Mesendoderm (in vitro differentiated cells): ENCODE measurements at regions not wholly inside any gene's neighbourhood (a gene's known extent, or its start where the extent isn't known, plus 50 kb on each side); places are given as distances from the start of the nearest gene placed in this dataset.
A peak's percentile ranks its signal among the peaks of the same experiment; 100 is the strongest.

ENCODE experiments used
- DNase-seq: peaks from one replicate; pipeline ENCODE4 v3.0.0; 2013
- H2AK5ac ChIP-seq: 2 replicates; pipeline ENCODE4 v1.6.1; 2013; ENCODE audit warnings: low read length, inconsistent platforms
- H2BK120ac ChIP-seq: 2 replicates; pipeline ENCODE4 v1.6.1; 2013; ENCODE audit warnings: low read depth, mild to moderate bottlenecking, low read length, moderate library complexity, mixed read lengths
- H2BK15ac ChIP-seq: replicated peaks from 2 replicates; pipeline ENCODE4 v1.6.1; 2013; ENCODE audit warnings: low read depth, mild to moderate bottlenecking, moderate library complexity
- H2BK5ac ChIP-seq: 2 replicates; pipeline ENCODE4 v1.6.1; 2013; ENCODE audit warnings: low read length, inconsistent platforms
- H3K18ac ChIP-seq: 2 replicates; pipeline ENCODE4 v1.6.1; 2013; ENCODE audit warnings: mild to moderate bottlenecking, low read length, mixed read lengths
- H3K23ac ChIP-seq: one replicate; pipeline ENCODE4 v1.6.1; 2013; ENCODE audit warnings: low read length
- H3K27ac ChIP-seq: 2 replicates; pipeline ENCODE4 v1.5.1; 2013; ENCODE audit warnings: low read depth, mild to moderate bottlenecking, inconsistent platforms, low read length, moderate library complexity
- H3K27me3 ChIP-seq: 2 replicates; pipeline ENCODE4 v1.6.1; 2013; ENCODE audit warnings: low read length, control low read depth, mild to moderate bottlenecking, inconsistent platforms; ENCODE audit not compliant: insufficient read depth, poor library complexity
- H3K36me3 ChIP-seq: 2 replicates; pipeline ENCODE4 v1.6.1; 2013; ENCODE audit warnings: low read length, inconsistent platforms; ENCODE audit not compliant: control insufficient read depth, insufficient read depth
- H3K4ac ChIP-seq: one replicate; pipeline ENCODE4 v1.6.1; 2013; ENCODE audit warnings: low read depth, mild to moderate bottlenecking, low read length, moderate library complexity
- H3K4me1 ChIP-seq: 2 replicates; pipeline ENCODE4 v1.6.1; 2013; ENCODE audit warnings: low read depth, low read length, inconsistent platforms; ENCODE audit not compliant: control insufficient read depth
- H3K4me2 ChIP-seq: 2 replicates; pipeline ENCODE4 v1.6.1; 2013; ENCODE audit warnings: low read length
- H3K4me3 ChIP-seq: 2 replicates; pipeline ENCODE4 v1.5.1; 2013; ENCODE audit warnings: mild to moderate bottlenecking, low read length
- H3K56ac ChIP-seq: one replicate; pipeline ENCODE4 v1.6.1; 2013; ENCODE audit warnings: low read length
- H3K79me1 ChIP-seq: 2 replicates; pipeline ENCODE4 v1.6.1; 2013; ENCODE audit warnings: low read length, inconsistent platforms
- H3K79me2 ChIP-seq: 2 replicates; pipeline ENCODE4 v1.6.1; 2013; ENCODE audit warnings: mild to moderate bottlenecking, low read length; ENCODE audit not compliant: control insufficient read depth, insufficient read depth
- H3K9ac ChIP-seq: 2 replicates; pipeline ENCODE4 v1.6.1; 2013; ENCODE audit warnings: low read length, inconsistent platforms
- H4K5ac ChIP-seq: one replicate; pipeline ENCODE4 v1.6.1; 2013; ENCODE audit warnings: low read length
- H4K8ac ChIP-seq: one replicate; pipeline ENCODE4 v1.6.1; 2013; ENCODE audit warnings: low read depth, mild to moderate bottlenecking, control low read depth, low read length, moderate library complexity
- whole genome bisulfite sequencing: extraction: QIAGEN DNeasy Blood & Tissue Kit; methylation state at CpG from one replicate; pipeline ENCODE4 v1.1.7; 2013; ENCODE audit warnings: low lambda C conversion rate, missing lambda C conversion rate; ENCODE audit not compliant: insufficient coverage; ENCODE audit errors: extremely low coverage; 5-methylcytosine and 5-hydroxymethylcytosine counted together

- Histone ChIP-seq H4K8ac (no peak overlapping the region), H3K36me3 (no peaks in the 10 kb centered on the region), H2AK5ac (no peak overlapping the region), H3K27me3 (no peaks in the 10 kb centered on the region), H3K4ac (no peak overlapping the region), H2BK5ac (no peak overlapping the region), H3K27ac (no peak overlapping the region), H3K23ac (no peak overlapping the region), H3K79me2 (no peaks in the 10 kb centered on the region), H3K56ac (no peak overlapping the region), H3K4me1 (peaks cover 7% of the 10 kb centered on the region), H3K4me3 (no peak overlapping the region), H3K79me1 (no peaks in the 10 kb centered on the region), H2BK120ac (no peak overlapping the region), H2BK15ac (no peak overlapping the region), H3K9ac (no peak overlapping the region), H3K18ac (no peak overlapping the region), H3K4me2 (no peak overlapping the region), H4K5ac (no peak overlapping the region)
- no CpG with 5 or more reads among the region's 4 CpGs for WGBS
- DNase-seq = no peak
Measured at GRCh38 chr6:1107578-1107977, 204.3 kb upstream of the FOXQ1 start.

DNA sequence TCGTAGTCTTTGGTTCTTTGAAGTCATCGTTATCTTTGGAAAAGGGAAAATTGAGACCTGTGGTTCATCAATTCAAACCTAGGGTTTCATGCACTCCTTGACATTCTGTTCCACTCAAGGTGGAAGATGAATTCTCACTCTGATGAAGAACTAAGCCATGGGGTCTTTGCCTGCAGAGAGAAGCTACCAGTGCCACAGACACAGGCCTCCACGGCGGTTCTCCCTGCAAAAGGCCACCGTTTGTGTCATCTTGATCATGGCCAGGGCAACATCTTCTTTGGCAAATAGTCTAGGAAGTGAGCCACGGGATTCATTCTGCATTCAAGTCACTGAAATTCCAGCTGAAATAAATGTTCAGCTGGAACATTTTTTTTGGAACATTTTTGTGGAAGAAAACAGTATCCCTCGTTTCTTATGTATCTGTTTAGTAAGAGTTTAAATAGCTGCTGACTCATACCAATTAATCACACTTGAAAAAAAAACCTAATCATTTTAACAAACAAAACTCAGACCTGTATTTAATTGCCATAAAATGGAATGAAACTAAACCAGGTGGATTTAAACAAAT is 206.0 kb upstream of the FOXQ1 start:
- Histone ChIP-seq H3K18ac (no peak overlapping the region), H3K27me3 (no peaks in the 10 kb centered on the region), H2BK15ac (no peak overlapping the region), H3K9ac (no peak overlapping the region), H3K23ac (no peak overlapping the region), H3K56ac (no peak overlapping the region), H3K4ac (no peak overlapping the region), H2AK5ac (no peak overlapping the region), H3K36me3 (no peaks in the 10 kb centered on the region), H4K8ac (no peak overlapping the region), H3K4me2 (no peak overlapping the region), H2BK120ac (no peak overlapping the region), H4K5ac (no peak overlapping the region), H3K27ac (no peak overlapping the region), H2BK5ac (no peak overlapping the region), H3K79me2 (no peaks in the 10 kb centered on the region), H3K4me1 (peaks cover 7% of the 10 kb centered on the region), H3K79me1 (no peaks in the 10 kb centered on the region), H3K4me3 (no peak overlapping the region)
- no CpG with 5 or more reads among the region's 7 CpGs for WGBS
- no peak for DNase-seq

DNA sequence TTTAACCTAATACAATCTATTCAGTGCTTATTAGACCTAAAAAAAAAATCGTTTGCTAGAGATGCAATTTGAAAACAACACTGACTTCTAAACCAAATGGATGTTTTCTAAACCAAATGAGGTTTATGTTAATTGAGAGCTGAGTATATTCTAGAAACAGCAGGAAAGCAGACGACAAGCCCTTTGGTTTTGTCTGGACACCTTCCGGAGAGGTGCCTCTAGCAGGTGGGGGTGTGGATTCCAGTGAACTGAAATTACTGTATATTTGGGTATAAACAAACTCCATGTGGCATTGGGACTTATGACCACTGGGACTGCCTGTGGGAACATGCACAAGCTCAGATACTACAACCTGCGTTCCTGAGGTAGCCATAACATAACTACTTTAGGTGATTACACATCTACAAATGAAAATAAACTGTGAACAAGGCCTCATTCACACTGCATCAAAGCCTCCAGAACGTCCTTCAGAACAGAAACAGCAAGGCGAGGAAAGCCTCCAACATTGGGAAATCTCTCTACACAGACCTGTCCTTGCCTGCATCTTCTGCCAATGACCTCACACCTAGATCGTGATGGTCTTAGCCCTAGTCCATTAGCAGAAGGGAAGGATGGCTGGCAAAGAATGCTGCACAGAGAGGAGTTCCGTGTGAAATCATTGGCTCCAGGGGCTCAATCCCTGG is 206.8 kb upstream of the FOXQ1 start:
- peak; percentile 55 for DNase-seq
- Histone ChIP-seq H2AK5ac (no peak overlapping the region), H2BK120ac (no peak overlapping the region), H2BK5ac (no peak overlapping the region), H3K9ac (no peak overlapping the region), H2BK15ac (no peak overlapping the region), H3K27ac (no peak overlapping the region), H3K27me3 (no peaks in the 10 kb centered on the region), H4K8ac (no peak overlapping the region), H4K5ac (no peak overlapping the region), H3K4me2 (no peak overlapping the region), H3K56ac (no peak overlapping the region), H3K4me1 (peaks cover 7% of the 10 kb centered on the region), H3K36me3 (no peaks in the 10 kb centered on the region), H3K79me2 (no peaks in the 10 kb centered on the region), H3K4me3 (no peak overlapping the region), H3K18ac (no peak overlapping the region), H3K79me1 (no peaks in the 10 kb centered on the region), H3K23ac (no peak overlapping the region), H3K4ac (no peak overlapping the region)
- no CpG with 5 or more reads among the region's 8 CpGs for WGBS

DNA sequence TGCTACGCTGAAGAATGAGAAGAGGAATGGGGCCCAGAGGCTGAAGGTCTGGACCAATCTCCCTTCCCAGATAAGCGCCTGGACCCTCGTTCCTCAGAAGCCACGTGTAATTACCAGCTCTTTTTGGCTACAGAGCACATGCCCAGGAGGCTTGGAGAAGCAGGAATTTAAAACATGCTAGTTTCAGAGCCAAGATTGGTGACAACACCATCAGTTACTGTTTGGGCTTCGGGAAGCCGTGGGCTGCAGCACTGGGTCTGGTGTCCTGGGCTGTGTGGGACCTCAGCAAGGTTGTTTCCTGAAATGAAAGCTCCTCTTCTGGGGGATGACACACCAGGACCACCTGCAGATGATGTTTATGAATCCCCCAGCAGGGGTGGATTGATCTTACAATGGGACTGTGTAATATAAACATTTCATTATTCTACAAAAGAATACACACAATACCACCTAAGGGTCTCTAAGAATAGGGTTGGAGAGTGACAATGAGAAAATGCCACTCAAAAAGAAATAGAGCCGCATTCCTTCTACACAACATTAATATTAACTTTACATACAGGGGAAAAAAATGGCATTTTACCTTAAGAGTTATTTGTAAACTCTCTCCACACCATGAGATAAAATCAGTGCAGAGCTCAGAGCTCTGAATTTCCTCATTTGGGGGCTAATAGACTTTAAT is 207.8 kb upstream of the FOXQ1 start:
- H2AK5ac ChIP-seq = no peak overlapping the region
- WGBS = no CpG with 5 or more reads among the region's 7 CpGs
- no peak overlapping the region for H2BK15ac ChIP-seq
- no peak overlapping the region for H3K23ac ChIP-seq
- H3K36me3 ChIP-seq = no peaks in the 10 kb centered on the region
- H2BK5ac ChIP-seq = no peak overlapping the region
- no peak overlapping the region for H3K4ac ChIP-seq
- no peak overlapping the region for H3K4me2 ChIP-seq
- no peak overlapping the region for H3K56ac ChIP-seq
- H3K27me3 ChIP-seq = no peaks in the 10 kb centered on the region
- peak overlapping the region; percentile 4 for H3K18ac ChIP-seq
- H3K4me3 ChIP-seq = no peak overlapping the region
- no peak overlapping the region for H4K8ac ChIP-seq
- no peak overlapping the region for H3K9ac ChIP-seq
- no peak overlapping the region for H2BK120ac ChIP-seq
- no peaks in the 10 kb centered on the region for H3K79me1 ChIP-seq
- H3K4me1 ChIP-seq = peaks cover 7% of the 10 kb centered on the region
- DNase-seq = peak; percentile 66
- peak overlapping the region; percentile 8 for H3K27ac ChIP-seq
- no peaks in the 10 kb centered on the region for H3K79me2 ChIP-seq
- no peak overlapping the region for H4K5ac ChIP-seq

DNA sequence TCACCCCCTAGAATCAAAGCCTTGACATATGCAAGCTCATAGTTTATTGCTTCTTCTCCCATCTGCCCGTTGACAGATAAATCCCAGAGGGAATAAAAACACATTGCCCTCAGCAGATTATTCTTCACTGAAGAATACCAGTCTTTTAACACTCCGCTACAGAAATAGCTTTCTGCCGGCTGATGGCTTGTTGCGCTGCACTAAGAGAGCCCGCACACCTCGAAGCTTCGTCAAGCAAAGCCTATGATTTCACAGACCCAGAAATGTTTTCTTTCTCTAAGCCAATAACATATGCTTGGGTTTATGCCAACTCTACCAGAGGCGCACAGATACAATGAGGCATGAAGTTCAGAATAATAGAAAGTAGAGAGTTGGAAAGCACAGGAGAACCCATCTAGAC is 208.9 kb upstream of the FOXQ1 start:
- no peak overlapping the region for H2BK15ac ChIP-seq
- no peaks in the 10 kb centered on the region for H3K79me1 ChIP-seq
- no peak overlapping the region for H3K4me2 ChIP-seq
- no peak overlapping the region for H2AK5ac ChIP-seq
- H3K79me2 ChIP-seq = no peaks in the 10 kb centered on the region
- H3K27ac ChIP-seq = no peak overlapping the region
- peaks cover 7% of the 10 kb centered on the region for H3K4me1 ChIP-seq
- H2BK120ac ChIP-seq = no peak overlapping the region
- H3K4ac ChIP-seq = no peak overlapping the region
- H3K4me3 ChIP-seq = no peak overlapping the region
- no peaks in the 10 kb centered on the region for H3K36me3 ChIP-seq
- no peak overlapping the region for H3K23ac ChIP-seq
- H3K27me3 ChIP-seq = no peaks in the 10 kb centered on the region
- no peak overlapping the region for H4K8ac ChIP-seq
- no peak for DNase-seq
- WGBS = no CpG with 5 or more reads among the region's 8 CpGs
- no peak overlapping the region for H2BK5ac ChIP-seq
- no peak overlapping the region for H3K9ac ChIP-seq
- H3K18ac ChIP-seq = no peak overlapping the region
- no peak overlapping the region for H4K5ac ChIP-seq
- H3K56ac ChIP-seq = no peak overlapping the region
